Natural killer cell (primary cell): ENCODE measurements at regions not wholly inside any gene's neighbourhood (a gene's known extent, or its start where the extent isn't known, plus 50 kb on each side); places are given as distances from the start of the nearest gene placed in this dataset.

Experiments
- ATAC-seq, 3 donors: fragments of 150-1000 bp in 2 of 3; fragments of 200-7000 bp in 1 of 3; cut with Tn5 transposase; 1 replicate in 1 of 3; 2 replicates in 2 of 3; pipeline ENCODE4 v1.10.0; 2021; ENCODE audit warnings: mild to moderate bottlenecking in 2 of 3, moderate library complexity in 2 of 3
- DNase-seq, 2 donors: peaks; one replicate each; pipeline versions ENCODE4 v3.0.0 to v3.0.0-alpha.2; 2013 to 2021; ENCODE audit warnings: mixed read lengths in 1 of 2
- H3K27ac ChIP-seq: one replicate; pipeline ENCODE4 v1.5.1; 2013; ENCODE audit warnings: mild to moderate bottlenecking, low read length
- H3K27me3 ChIP-seq: one replicate; pipeline ENCODE4 v1.6.1; 2013; ENCODE audit warnings: low read length; ENCODE audit not compliant: control insufficient read depth, insufficient read depth
- H3K36me3 ChIP-seq: one replicate; pipeline ENCODE4 v1.6.1; 2013; ENCODE audit warnings: low read length; ENCODE audit not compliant: control insufficient read depth, insufficient read depth
- H3K4me1 ChIP-seq: one replicate; pipeline ENCODE4 v1.6.1; 2013; ENCODE audit warnings: low read length; ENCODE audit not compliant: control insufficient read depth, insufficient read depth
- H3K4me3 ChIP-seq: one replicate; pipeline ENCODE4 v1.5.1; 2013; ENCODE audit warnings: low read length
- H3K9me3 ChIP-seq: one replicate; pipeline ENCODE4 v1.6.1; 2013; ENCODE audit warnings: low read length; ENCODE audit not compliant: control insufficient read depth, insufficient read depth
- H3K27ac Mint-ChIP-seq, 2 donors: one replicate each; pipeline ENCODE4 v1.8.0; 2022; ENCODE audit warnings: mild to moderate bottlenecking in 2 of 2, mixed read lengths in 2 of 2, moderate library complexity in 1 of 2
- H3K27me3 Mint-ChIP-seq, 2 donors: one replicate each; pipeline ENCODE4 v1.8.0; 2022; ENCODE audit warnings: low read depth in 2 of 2, mixed read lengths in 2 of 2
- H3K36me3 Mint-ChIP-seq: one replicate; pipeline ENCODE4 v1.8.0; 2022; ENCODE audit warnings: mixed read lengths
- H3K4me1 Mint-ChIP-seq, 2 donors: one replicate each; pipeline ENCODE4 v1.8.0; 2022; ENCODE audit warnings: mixed read lengths in 2 of 2
- H3K4me3 Mint-ChIP-seq: one replicate; pipeline ENCODE4 v1.8.0; 2022; ENCODE audit warnings: mild to moderate bottlenecking, moderate library complexity, mixed read lengths
- H3K9me3 Mint-ChIP-seq, 2 donors: one replicate each; pipeline ENCODE4 v1.8.0; 2022; ENCODE audit warnings: mixed read lengths in 2 of 2
- CTCF ChIP-seq: fragments of 200-600 bp; IDR thresholded peaks from one replicate; pipeline ENCODE4 v1.8.0; 2022; ENCODE audit warnings: antibody characterized with exemption
- WGBS: methylation state at CpG from one replicate; pipeline ENCODE4 v1.1.7; 2013; ENCODE audit warnings: missing lambda C conversion rate; ENCODE audit not compliant: insufficient coverage; 5-methylcytosine and 5-hydroxymethylcytosine counted together
- intact Hi-C: fragments of 100-400 bp; cut with micrococcal nuclease; formaldehyde crosslinking; loops from one replicate; pipeline ENCODE4 v1.14.2; 2022

- Histone ChIP-seq H3K27ac (no peak overlapping the region), H3K36me3 (no peaks in the 10 kb centered on the region), H3K4me1 (no peaks in the 10 kb centered on the region), H3K9me3 (no peaks in the 10 kb centered on the region), H3K27me3 (no peaks in the 10 kb centered on the region), H3K4me3 (no peak overlapping the region)
- H3K27me3 Mint-ChIP-seq: peaks cover 10 to 31% of the 10 kb centered on the region in 2 donors
- H3K36me3 Mint-ChIP-seq: no peaks in the 10 kb centered on the region
- ATAC-seq (no peak), DNase-seq (no peak)
- no peak overlapping the region for H3K4me3 Mint-ChIP-seq
- no peak for TF ChIP-seq CTCF
- 71% methylated on average over 12 of the region's 12 CpGs for WGBS
- intact Hi-C loops: no loop called here
- H3K4me1 Mint-ChIP-seq: no peaks in the 10 kb centered on the region
- H3K9me3 Mint-ChIP-seq: no peaks in the 10 kb centered on the region
- H3K27ac Mint-ChIP-seq: no peak overlapping the region
These were observed 142.1 kb upstream of the FOXF1 start for GRCh38 chr16:86368261-86368660.

- Mint-ChIP-seq H3K27ac (no peak overlapping the region), H3K4me3 (no peak overlapping the region), H3K27me3 (peaks cover 3 to 35% of the 10 kb centered on the region in 2 donors), H3K9me3 (no peaks in the 10 kb centered on the region), H3K4me1 (no peaks in the 10 kb centered on the region), H3K36me3 (no peaks in the 10 kb centered on the region)
- Histone ChIP-seq H3K4me1 (no peaks in the 10 kb centered on the region), H3K27me3 (no peaks in the 10 kb centered on the region), H3K9me3 (no peaks in the 10 kb centered on the region), H3K27ac (no peak overlapping the region), H3K4me3 (no peak overlapping the region), H3K36me3 (no peaks in the 10 kb centered on the region)
- TF ChIP-seq CTCF: no peak
- WGBS: 89% methylated on average over 6 of the region's 6 CpGs
- no peak for DNase-seq
- no peak for ATAC-seq
- intact Hi-C loops: no loop called here
These were observed 140.3 kb upstream of the FOXF1 start for GRCh38 chr16:86370062-86370461.

- Mint-ChIP-seq H3K4me3 (no peak overlapping the region), H3K36me3 (no peaks in the 10 kb centered on the region), H3K9me3 (no peaks in the 10 kb centered on the region), H3K27me3 (peaks cover 9 to 34% of the 10 kb centered on the region in 2 donors), H3K4me1 (no peaks in the 10 kb centered on the region), H3K27ac (no peak overlapping the region)
- intact Hi-C loops: no loop called here
- H3K9me3 ChIP-seq: no peaks in the 10 kb centered on the region
- H3K27me3 ChIP-seq: no peaks in the 10 kb centered on the region
- no peak for TF ChIP-seq CTCF
- H3K27ac ChIP-seq: no peak overlapping the region
- DNase-seq (no peak), ATAC-seq (no peak)
- H3K36me3 ChIP-seq: no peaks in the 10 kb centered on the region
- H3K4me3 ChIP-seq: no peak overlapping the region
- WGBS: 84% methylated on average over 20 of the region's 20 CpGs
- H3K4me1 ChIP-seq: no peaks in the 10 kb centered on the region
These were observed 139.1 kb upstream of the FOXF1 start for GRCh38 chr16:86371083-86371803.

GRCh38 chr16:86372193-86372592 lies 138.1 kb upstream of the FOXF1 start:
- no peak for DNase-seq
- Mint-ChIP-seq H3K4me3 (no peak overlapping the region), H3K27ac (no peak overlapping the region), H3K27me3 (peaks cover 9 to 25% of the 10 kb centered on the region in 2 donors), H3K36me3 (no peaks in the 10 kb centered on the region), H3K9me3 (no peaks in the 10 kb centered on the region), H3K4me1 (no peaks in the 10 kb centered on the region)
- no peaks in the 10 kb centered on the region for H3K4me1 ChIP-seq
- no peaks in the 10 kb centered on the region for H3K27me3 ChIP-seq
- H3K27ac ChIP-seq: no peak overlapping the region
- H3K36me3 ChIP-seq: no peaks in the 10 kb centered on the region
- intact Hi-C loops: no loop called here
- no peaks in the 10 kb centered on the region for H3K9me3 ChIP-seq
- no peak overlapping the region for H3K4me3 ChIP-seq
- no peak for TF ChIP-seq CTCF
- ATAC-seq: no peak
- WGBS: 84% methylated on average over 8 of the region's 8 CpGs
